ENCODE measurements at regions not wholly inside any gene's neighbourhood (a gene's known extent, or its start where the extent isn't known, plus 50 kb on each side); places are given as distances from the start of the nearest gene placed in this dataset.
A peak's percentile ranks its signal among the peaks of the same experiment; 100 is the strongest.

DNA sequence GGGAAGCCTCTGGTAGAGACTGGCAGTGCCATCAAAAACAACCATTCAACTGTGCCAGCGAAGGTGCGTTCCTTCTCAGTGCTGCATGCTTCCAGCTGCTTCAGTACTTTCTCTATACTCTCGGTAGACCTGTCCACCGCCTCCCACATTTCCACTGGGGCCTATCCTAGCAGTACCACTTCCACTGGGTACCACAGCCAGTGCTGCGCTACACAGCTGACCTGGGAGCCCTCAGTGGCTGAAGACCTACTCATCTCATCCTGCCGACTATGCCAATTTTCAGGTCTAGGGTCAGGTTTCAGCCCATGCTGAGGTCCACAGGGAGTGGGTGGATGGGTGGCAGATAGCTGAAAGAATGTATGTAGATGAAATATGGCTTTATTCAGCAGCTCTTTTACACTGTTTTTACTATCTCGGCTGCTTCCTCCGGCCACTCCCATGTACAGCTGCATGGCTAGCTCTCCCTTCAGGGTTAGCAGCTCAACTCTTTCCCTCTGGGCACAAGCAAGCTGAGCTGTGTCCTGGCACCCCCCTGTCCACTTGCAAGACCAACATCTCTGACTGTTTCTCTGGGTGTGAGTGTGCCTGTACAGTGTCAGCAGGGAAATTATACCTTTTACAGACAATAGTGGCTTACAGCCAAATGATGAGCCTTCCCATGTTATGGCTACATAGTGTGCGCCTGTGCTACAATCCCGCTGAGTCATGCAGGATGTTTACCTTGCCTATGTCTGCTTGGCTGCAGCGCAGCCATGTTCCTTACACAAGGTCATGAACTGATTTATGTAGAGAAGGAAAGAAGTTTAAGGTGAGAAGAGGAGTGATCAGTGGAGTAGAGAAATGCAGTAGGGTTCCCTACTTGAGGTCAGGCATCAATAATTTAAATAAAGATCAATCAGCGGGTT lies 125.7 kb upstream of the DDHD1 start:
- H2BK5ac ChIP-seq (ENCODE audit: insufficient read length, low read length) = no peak overlapping the region
- H3K27ac Mint-ChIP-seq = peak overlapping the region in 1 of 3 experiments; percentile 64; a peak in 2 of 7 replicates
- H2AK5ac ChIP-seq (ENCODE audit: insufficient read length, low read length) = no peak overlapping the region
- H2BK120ac ChIP-seq (ENCODE audit: low read depth, low read length, poor library complexity, severe bottlenecking) = no peak overlapping the region
- no peak overlapping the region for H4K8ac ChIP-seq (replicated peaks; ENCODE audit: insufficient read length, low read depth, low read length)
- no peak overlapping the region for H2BK20ac ChIP-seq (ENCODE audit: low read depth, low read length, poor library complexity, severe bottlenecking)
- H3K9me3 Mint-ChIP-seq = peaks cover 7 to 24% of the 10 kb centered on the region in 2 experiments; a peak in 4 of 5 replicates
- H3K27me3 Mint-ChIP-seq (ENCODE audit: low read depth) = no peaks in the 10 kb centered on the region
- no peak overlapping the region for H2AFZ ChIP-seq (ENCODE audit: low read length)
- H3K23ac ChIP-seq (ENCODE audit: insufficient read length, low read depth, low read length) = no peak overlapping the region
- H3K4me2 ChIP-seq (ENCODE audit: insufficient read depth, insufficient read length, low read length) = no peak overlapping the region
- no peaks in the 10 kb centered on the region for H3K4me1 Mint-ChIP-seq
- H3K23me2 ChIP-seq (ENCODE audit: insufficient read length, low read depth, low read length, poor library complexity, severe bottlenecking) = no peaks in the 10 kb centered on the region
- no peak for TF ChIP-seq CTCF (conservative IDR thresholded peaks at IDR 0.05)
- H3K4me1 ChIP-seq (ENCODE audit: insufficient read depth, low read length) = no peaks in the 10 kb centered on the region
- H3K18ac ChIP-seq (ENCODE audit: insufficient read length, low read depth, low read length) = no peak overlapping the region
- no peak overlapping the region for H3K9ac ChIP-seq (ENCODE audit: extremely low read depth, insufficient read length, low read length)
- H2BK15ac ChIP-seq (ENCODE audit: low read depth, low read length) = no peak overlapping the region
- no peak overlapping the region for H4K91ac ChIP-seq (ENCODE audit: insufficient read length, low read depth, low read length)
- H3K9me3 ChIP-seq (ENCODE audit: control insufficient read depth, low read depth, low read length) = no peaks in the 10 kb centered on the region
- H3K4me3 Mint-ChIP-seq = no peak overlapping the region
- no peak overlapping the region for H3T11ph ChIP-seq (ENCODE audit: low read length)
- H3K79me2 ChIP-seq (ENCODE audit: insufficient read depth, low read length) = no peaks in the 10 kb centered on the region
- no peaks in the 10 kb centered on the region for H3K79me1 ChIP-seq (ENCODE audit: insufficient read depth, low read depth, low read length, poor library complexity, severe bottlenecking)
- H4K5ac ChIP-seq (ENCODE audit: insufficient read length, low read depth, low read length) = no peak overlapping the region
- no peak overlapping the region for H3K56ac ChIP-seq (ENCODE audit: insufficient read length, low read depth, low read length)
- no peak overlapping the region for H3K27ac ChIP-seq (ENCODE audit: insufficient read length, low read depth, low read length)
- H2BK12ac ChIP-seq (ENCODE audit: insufficient read length, low read depth, low read length) = no peak overlapping the region
- H3K36me3 Mint-ChIP-seq (ENCODE audit: insufficient read depth in 1 of 3, low read depth in 3 of 3) = peaks cover 7 to 14% (median 10%) of the 10 kb centered on the region in 3 experiments; a peak in 6 of 7 replicates
- H3K27me3 ChIP-seq (ENCODE audit: insufficient read depth, low read length) = no peaks in the 10 kb centered on the region
- no peak overlapping the region for H3K4ac ChIP-seq (ENCODE audit: low read depth, low read length)
- no peaks in the 10 kb centered on the region for H4K20me1 ChIP-seq (ENCODE audit: control insufficient read depth, insufficient read depth, insufficient read length)
- WGBS (ENCODE audit: extremely low coverage, insufficient read length, low lambda C conversion rate) = no CpG with 5 or more reads among the region's 12 CpGs
- H3K14ac ChIP-seq (ENCODE audit: insufficient read depth, low read length) = no peak overlapping the region
- DNase-seq = no peak
